Activated CD8-positive, alpha-beta memory T cell treated with anti-CD3 and anti-CD28 coated beads, Interleukin-2, amount 10 ng/mL, durations not matched to agents 7 days and 5 days (primary cell): ENCODE measurements at regions not wholly inside any gene's neighbourhood (a gene's known extent, or its start where the extent isn't known, plus 50 kb on each side); places are given as distances from the start of the nearest gene placed in this dataset.
"Not testable (repeated sequence)": the region's sequence is repeated elsewhere in the genome, so short reads cannot be mapped to it uniquely, and the experiment has no call there.

Experiments
- ATAC-seq: fragments of 150-1000 bp; cut with Tn5 transposase; one replicate; pipeline ENCODE4 v1.10.0; 2021; ENCODE audit warnings: moderate library complexity
- CTCF ChIA-PET: fragments of 350-600 bp; sonication (Branson Sonifier 250); formaldehyde crosslinking; loops from one replicate; lab custom pipeline; 2021; ENCODE audit warnings: antibody characterized with exemption; lab: Charles Lee
- DNase-seq: peaks from one replicate; pipeline ENCODE4 v3.0.0-alpha.2; 2020
- H3K27ac Mint-ChIP-seq: one replicate; pipeline ENCODE4 v1.8.0; 2021; ENCODE audit warnings: mild to moderate bottlenecking, mixed read lengths
- H3K27me3 Mint-ChIP-seq: one replicate; pipeline ENCODE4 v1.8.0; 2021; ENCODE audit warnings: mixed read lengths
- H3K36me3 Mint-ChIP-seq: one replicate; pipeline ENCODE4 v1.8.0; 2021; ENCODE audit warnings: mild to moderate bottlenecking, mixed read lengths
- H3K4me1 Mint-ChIP-seq: one replicate; pipeline ENCODE4 v1.8.0; 2021; ENCODE audit warnings: mixed read lengths
- H3K4me3 Mint-ChIP-seq: one replicate; pipeline ENCODE4 v1.8.0; 2021; ENCODE audit warnings: mild to moderate bottlenecking, moderate library complexity, mixed read lengths
- H3K9me3 Mint-ChIP-seq: one replicate; pipeline ENCODE4 v1.8.0; 2022; ENCODE audit warnings: low read depth, mixed read lengths

DNA sequence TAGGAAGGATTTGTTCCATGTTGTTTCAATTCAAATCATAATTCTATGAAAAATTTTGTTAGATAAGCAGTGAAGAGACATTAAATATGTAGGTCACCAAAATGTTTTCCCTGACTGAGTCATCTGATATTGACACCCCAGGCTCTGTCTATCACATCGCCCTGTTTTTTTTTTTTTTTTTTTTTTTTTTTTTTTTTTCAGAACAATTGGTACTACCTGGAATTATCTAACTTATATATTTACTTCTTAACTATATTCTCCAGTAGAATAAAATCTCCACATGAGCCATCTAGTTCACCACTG lies 97.8 kb upstream of the KRAS start:
- no peak overlapping the region for H3K4me3 Mint-ChIP-seq
- peaks cover 9% of the 10 kb centered on the region for H3K27me3 Mint-ChIP-seq
- DNase-seq (no peak), ATAC-seq (no peak)
- no peaks in the 10 kb centered on the region for H3K36me3 Mint-ChIP-seq
- CTCF ChIA-PET, result no interaction called here
- no peaks in the 10 kb centered on the region for H3K9me3 Mint-ChIP-seq
- H3K27ac Mint-ChIP-seq, result no peak overlapping the region
- peaks cover 8% of the 10 kb centered on the region for H3K4me1 Mint-ChIP-seq

DNA sequence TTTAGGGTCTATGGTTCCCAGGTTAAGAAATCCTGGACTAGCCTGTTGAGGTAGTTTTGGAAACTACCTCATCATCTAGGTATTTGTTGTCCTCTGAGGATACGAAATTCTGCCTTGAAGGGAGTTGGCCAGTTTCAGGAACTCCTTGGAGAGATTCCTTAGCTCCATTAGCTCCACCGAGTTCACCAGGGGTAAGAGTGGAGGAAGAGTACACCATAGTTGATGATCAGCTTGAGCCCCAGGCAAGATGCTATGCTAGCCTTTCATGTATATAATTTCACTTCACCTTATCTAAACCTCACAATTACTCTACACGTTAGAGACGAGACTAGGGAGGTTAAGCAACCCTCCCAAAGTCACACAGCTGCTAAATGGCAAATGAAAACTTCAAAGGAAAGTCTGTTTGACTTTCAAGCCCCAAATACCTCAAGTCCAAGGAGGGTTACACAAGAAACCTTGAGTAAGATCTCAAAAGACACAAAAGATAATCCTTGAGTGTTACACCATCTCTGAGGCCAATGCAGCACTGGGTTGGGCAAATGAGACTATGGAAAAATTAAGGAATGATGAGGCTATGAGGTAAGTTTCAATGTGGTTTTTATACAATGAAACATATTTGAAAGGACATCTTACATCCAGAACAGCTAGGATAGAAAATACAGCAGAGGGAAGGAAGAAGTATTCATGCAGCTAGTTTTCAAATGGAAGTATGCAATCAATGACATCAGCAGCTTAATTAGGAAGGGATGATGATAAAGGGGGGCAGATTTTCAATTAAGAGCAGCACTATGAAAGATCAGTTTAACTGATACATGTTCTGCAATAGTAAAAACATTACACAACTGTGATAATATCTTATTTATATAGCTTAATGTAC lies 97.2 kb upstream of the KRAS start:
- Mint-ChIP-seq H3K36me3 (no peaks in the 10 kb centered on the region), H3K9me3 (no peaks in the 10 kb centered on the region), H3K4me3 (no peak overlapping the region), H3K27ac (no peak overlapping the region), H3K27me3 (peaks cover 9% of the 10 kb centered on the region), H3K4me1 (peaks cover 8% of the 10 kb centered on the region)
- CTCF ChIA-PET, result no interaction called here
- DNase-seq (no peak), ATAC-seq (no peak)

DNA sequence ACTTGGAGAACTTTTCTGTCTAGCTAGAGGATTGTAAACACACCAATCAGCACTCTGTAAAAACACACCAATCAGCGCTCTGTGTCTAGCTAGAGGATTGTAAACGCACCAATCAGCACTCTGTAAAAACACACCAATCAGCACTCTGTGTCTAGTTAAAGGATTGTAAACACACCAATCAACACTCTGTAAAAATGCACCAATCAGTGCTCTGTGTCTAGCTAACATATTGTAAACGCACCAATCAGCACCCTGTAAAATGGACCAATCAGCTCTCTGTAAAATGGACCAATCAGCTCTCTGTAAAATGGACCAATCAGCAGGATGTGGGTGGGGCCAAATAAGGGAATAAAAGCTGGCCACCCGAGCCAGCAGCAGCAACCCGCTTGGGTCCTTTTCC lies 91.1 kb upstream of the KRAS start:
- H3K27me3 Mint-ChIP-seq, H3K4me1 Mint-ChIP-seq, H3K36me3 Mint-ChIP-seq, ATAC-seq, CTCF ChIA-PET, H3K4me3 Mint-ChIP-seq, H3K9me3 Mint-ChIP-seq, DNase-seq, H3K27ac Mint-ChIP-seq: not testable (repeated sequence)

DNA sequence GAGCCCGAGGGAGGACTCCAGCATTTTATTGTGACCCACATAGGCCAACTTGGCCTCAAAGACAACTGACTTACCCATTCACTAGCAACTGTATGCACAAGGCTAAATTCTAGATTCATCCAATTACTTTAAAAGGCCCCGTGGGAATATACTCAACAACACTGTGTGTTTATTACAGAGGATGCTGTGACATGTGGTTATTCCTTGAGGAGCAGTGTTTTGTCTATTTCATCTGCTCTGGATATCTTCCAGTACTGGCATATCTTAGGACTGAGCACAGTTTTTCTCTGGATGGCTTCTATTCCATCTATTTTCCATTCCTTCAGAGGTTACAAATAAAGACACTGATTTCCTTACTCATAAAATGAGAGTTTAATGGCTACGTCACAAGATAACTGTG lies 87.2 kb upstream of the KRAS start:
- H3K27me3 Mint-ChIP-seq, result no peaks in the 10 kb centered on the region
- H3K27ac Mint-ChIP-seq, result no peak overlapping the region
- peaks cover 7% of the 10 kb centered on the region for H3K36me3 Mint-ChIP-seq
- ATAC-seq (no peak), DNase-seq (no peak)
- CTCF ChIA-PET, result no interaction called here
- peaks cover 9% of the 10 kb centered on the region for H3K4me1 Mint-ChIP-seq
- H3K9me3 Mint-ChIP-seq, result peaks cover 5% of the 10 kb centered on the region
- H3K4me3 Mint-ChIP-seq, result no peak overlapping the region

DNA sequence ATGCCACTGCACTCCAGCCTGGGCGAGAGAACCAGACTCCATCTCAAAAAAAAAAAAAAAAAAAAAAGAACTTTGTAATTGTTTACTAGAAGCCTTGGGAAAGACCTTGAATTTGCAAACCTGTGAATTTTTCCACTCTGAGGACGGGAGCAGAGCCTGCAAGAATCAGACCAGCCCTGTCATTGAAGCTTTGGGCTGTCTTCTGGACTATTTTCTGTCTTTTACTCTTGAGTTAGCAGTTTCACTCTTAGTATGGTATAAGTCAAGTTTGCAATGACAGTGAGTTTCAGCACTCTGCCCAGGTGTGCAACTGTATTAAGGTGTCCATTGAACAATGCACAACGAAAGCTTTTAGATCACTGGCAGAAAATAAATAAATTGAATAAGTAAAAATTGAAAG lies 81.4 kb upstream of the KRAS start:
- Mint-ChIP-seq H3K36me3 (no peaks in the 10 kb centered on the region), H3K27me3 (no peaks in the 10 kb centered on the region), H3K9me3 (no peaks in the 10 kb centered on the region), H3K27ac (no peak overlapping the region), H3K4me1 (peaks cover 20% of the 10 kb centered on the region), H3K4me3 (no peak overlapping the region)
- peak; percentile 35 for ATAC-seq
- CTCF ChIA-PET, result interaction anchor here (1.2 kb wide), 1 partner anchor 56 kb away, joined by 3 read pairs; no protein-coding TSS in a partner anchor
- no peak for DNase-seq

DNA sequence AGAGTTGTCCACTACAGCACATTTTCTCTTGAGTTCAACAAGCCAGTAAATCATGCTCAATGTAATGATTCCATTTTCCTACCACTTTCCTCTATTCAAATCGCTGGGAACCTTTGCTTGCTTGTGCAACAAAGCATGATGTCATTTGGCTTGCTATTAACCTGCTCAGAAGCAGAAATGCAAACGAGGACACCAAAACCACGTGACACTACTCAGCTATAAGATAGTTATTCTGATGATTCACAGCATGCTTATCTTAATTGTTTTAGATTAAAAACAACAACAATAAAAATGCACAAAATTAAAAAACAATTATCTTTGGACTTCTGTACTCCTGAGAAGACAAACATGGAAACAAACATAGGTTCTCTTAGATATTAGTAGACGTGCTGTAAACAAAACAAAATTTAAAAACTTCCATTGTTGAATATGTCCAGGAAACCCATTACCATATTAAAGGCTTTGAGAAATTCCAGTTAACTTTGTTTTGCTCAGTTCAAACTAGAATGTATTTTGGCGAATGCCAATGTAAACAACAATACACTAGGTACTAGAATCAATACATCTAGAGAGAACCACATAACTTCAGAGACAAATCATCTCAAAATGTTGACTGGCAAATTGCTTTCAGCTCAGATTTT lies 77.5 kb upstream of the KRAS start:
- H3K4me1 Mint-ChIP-seq, result peaks cover 22% of the 10 kb centered on the region
- CTCF ChIA-PET, result no interaction called here
- no peaks in the 10 kb centered on the region for H3K27me3 Mint-ChIP-seq
- no peaks in the 10 kb centered on the region for H3K9me3 Mint-ChIP-seq
- H3K27ac Mint-ChIP-seq, result no peak overlapping the region
- no peak for ATAC-seq
- H3K36me3 Mint-ChIP-seq, result no peaks in the 10 kb centered on the region
- DNase-seq, result no peak
- H3K4me3 Mint-ChIP-seq, result no peak overlapping the region

DNA sequence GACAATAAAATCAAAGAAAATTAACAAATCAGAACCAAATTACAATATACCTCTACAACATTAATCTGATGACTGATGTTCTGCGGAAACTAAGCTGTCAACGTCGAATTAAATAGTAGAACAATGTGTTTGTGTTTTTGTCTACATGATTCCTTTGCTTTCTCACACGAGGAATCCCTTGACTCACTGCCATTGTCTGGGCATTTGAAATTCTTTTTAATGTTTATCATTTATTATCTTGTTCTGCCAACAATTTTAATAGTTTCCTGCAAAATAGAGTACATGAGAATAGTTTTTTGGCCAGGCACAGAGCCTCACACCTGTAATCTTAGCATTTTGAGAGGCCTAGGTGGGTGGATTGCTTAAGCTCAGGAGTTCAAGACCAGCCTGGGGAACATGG lies 76.6 kb upstream of the KRAS start:
- Mint-ChIP-seq H3K4me1 (peaks cover 26% of the 10 kb centered on the region), H3K36me3 (no peaks in the 10 kb centered on the region), H3K27me3 (no peaks in the 10 kb centered on the region), H3K9me3 (no peaks in the 10 kb centered on the region), H3K27ac (no peak overlapping the region), H3K4me3 (no peak overlapping the region)
- no peak for ATAC-seq
- no peak for DNase-seq
- CTCF ChIA-PET, result no interaction called here

DNA sequence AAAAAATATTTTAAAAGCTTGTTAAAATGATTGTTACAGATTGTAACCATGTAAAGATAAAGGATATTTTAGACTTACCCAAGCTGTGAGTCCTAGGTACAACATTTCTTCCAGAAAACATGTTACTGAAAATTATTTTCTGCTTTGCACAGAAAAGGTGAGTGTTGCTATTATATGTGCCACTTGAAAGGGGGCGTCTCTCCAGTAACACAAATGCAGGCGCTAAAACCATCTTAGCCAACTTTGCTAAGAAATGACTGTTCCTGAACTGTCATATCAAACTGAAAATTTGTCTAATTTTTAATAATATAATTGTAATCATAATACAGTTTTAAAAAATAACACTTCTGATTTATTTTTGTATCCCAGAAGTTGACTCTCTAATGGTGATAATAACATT lies 75.6 kb upstream of the KRAS start:
- H3K36me3 Mint-ChIP-seq, result peaks cover under 1% of the 10 kb centered on the region
- H3K9me3 Mint-ChIP-seq, result no peaks in the 10 kb centered on the region
- CTCF ChIA-PET, result interaction anchor here (0.9 kb wide), 2 partner anchors 9 to 85 kb away, joined by 3 read pairs; no protein-coding TSS in a partner anchor
- H3K27ac Mint-ChIP-seq, result no peak overlapping the region
- DNase-seq (no peak), ATAC-seq (no peak)
- H3K4me3 Mint-ChIP-seq, result no peak overlapping the region
- H3K27me3 Mint-ChIP-seq, result no peaks in the 10 kb centered on the region
- H3K4me1 Mint-ChIP-seq, result peaks cover 33% of the 10 kb centered on the region

DNA sequence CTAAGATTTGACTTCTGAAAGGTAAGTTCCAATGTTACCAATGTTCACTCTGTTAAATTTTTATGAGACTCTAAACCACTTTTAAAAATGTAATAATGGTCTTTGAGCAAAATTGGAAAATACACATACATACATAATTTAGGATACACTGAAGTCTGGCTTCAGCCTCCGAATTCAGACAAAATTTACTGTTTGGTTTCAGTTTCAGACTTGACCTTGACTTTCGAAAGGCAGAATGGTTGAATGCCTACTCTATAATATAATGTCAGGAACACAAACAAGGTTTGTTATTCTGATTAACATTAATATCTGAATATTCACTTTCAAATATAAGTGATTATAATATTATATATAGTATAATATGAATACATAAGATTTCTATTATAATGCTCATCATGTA lies 74.1 kb upstream of the KRAS start:
- H3K4me1 Mint-ChIP-seq, result peaks cover 48% of the 10 kb centered on the region
- H3K9me3 Mint-ChIP-seq, result no peaks in the 10 kb centered on the region
- H3K4me3 Mint-ChIP-seq, result peak overlapping the region; percentile 33
- H3K27ac Mint-ChIP-seq, result no peak overlapping the region
- no peak for DNase-seq
- peak; percentile 40 for ATAC-seq
- no peaks in the 10 kb centered on the region for H3K27me3 Mint-ChIP-seq
- CTCF ChIA-PET, result interaction anchor here (1.1 to 2.7 kb wide), 2 partner anchors 40 to 63 kb away, joined by 3 to 14 read pairs; no protein-coding TSS in a partner anchor
- H3K36me3 Mint-ChIP-seq, result peaks cover 2% of the 10 kb centered on the region

DNA sequence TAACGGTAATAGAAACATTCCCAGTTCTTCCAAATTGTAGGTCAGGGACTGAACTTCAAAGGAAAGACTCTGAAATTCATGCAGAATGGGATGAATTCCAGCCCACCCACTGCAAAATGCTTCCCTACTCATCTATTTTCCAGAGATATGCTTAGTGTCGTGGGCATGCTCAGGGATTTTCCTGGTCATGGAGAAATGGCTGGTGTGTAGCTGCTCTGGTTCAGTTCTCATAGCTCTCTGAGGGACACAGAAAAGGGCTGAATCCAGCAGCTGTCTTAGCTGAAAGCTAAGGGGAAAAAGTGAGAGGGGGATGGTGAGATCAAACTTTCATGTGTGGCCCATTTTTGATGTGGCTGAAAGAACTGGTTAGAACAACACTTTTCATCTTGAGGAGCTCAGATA lies 72.9 kb upstream of the KRAS start:
- ATAC-seq, result no peak

DNA sequence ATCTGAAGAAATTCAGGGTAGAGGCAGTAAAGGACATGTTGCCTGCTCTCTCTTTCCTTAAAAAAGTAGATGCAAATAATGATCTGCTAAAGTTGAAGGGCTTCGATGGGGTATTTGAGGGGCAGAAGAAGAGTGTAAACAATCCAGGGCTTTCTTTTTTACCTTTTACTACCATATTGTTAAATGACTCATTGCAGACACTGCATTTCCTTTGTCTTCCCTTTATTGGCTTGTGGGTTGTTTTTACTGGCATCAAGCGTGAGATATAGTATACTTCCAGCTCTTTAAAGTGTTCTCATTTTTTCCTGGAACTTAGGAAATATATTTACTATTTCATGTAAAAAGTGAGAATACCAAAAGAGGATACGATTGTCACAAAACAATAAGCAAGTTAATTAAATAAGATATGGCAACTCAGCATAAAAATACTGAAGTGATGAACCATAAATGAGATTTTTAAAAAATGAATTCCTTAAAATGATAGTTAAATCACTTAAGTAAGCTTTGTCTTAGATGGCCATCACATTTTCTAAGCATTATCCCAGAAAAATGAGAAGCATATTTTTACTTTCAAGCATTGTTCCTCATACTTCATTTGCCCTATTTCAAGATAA lies 72.3 kb upstream of the KRAS start:
- Mint-ChIP-seq H3K4me3 (peak overlapping the region; percentile 66), H3K27ac (peak overlapping the region; percentile 84), H3K4me1 (peaks cover 50% of the 10 kb centered on the region), H3K27me3 (no peaks in the 10 kb centered on the region), H3K36me3 (peaks cover 2% of the 10 kb centered on the region), H3K9me3 (no peaks in the 10 kb centered on the region)
- CTCF ChIA-PET, result interaction anchor here (0.5 to 2.7 kb wide), 4 partner anchors 12 to 102 kb away, joined by 3 to 14 read pairs (median 3); no protein-coding TSS in a partner anchor
- peak; percentile 68 for ATAC-seq
- DNase-seq, result no peak

More for the DNA sequence above, 72.9 kb upstream of the KRAS start:
- CTCF ChIA-PET, result interaction anchor here (0.5 to 2.7 kb wide), 4 partner anchors 11 to 103 kb away, joined by 3 to 14 read pairs (median 3); no protein-coding TSS in a partner anchor
- peaks cover 53% of the 10 kb centered on the region for H3K4me1 Mint-ChIP-seq
- no peaks in the 10 kb centered on the region for H3K27me3 Mint-ChIP-seq
- peak overlapping the region; percentile 5 for H3K4me3 Mint-ChIP-seq
- DNase-seq, result no peak
- peaks cover 2% of the 10 kb centered on the region for H3K36me3 Mint-ChIP-seq
- H3K27ac Mint-ChIP-seq, result peak overlapping the region; percentile 44
- no peaks in the 10 kb centered on the region for H3K9me3 Mint-ChIP-seq

DNA sequence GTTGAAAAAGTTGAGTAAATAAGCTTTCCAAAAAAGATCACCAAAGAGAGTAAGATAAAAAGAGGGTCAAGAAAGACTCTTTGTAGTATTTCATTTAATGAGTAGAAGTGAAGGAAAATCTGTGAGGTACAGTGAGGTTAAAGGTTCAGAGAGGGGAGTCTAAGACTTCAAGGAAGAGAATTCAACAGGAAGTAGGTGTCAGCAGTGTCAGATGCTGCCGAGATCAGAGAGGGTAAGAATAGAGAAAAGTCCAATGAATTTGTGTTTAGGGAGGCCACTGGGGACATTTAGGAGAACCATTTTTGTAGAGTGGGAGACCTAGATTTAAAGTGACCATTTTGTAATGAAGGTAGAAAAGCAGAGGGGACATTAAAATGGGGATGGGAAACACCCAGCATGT lies 71.6 kb upstream of the KRAS start:
- Mint-ChIP-seq H3K9me3 (no peaks in the 10 kb centered on the region), H3K4me3 (peak overlapping the region; percentile 66), H3K36me3 (peaks cover 2% of the 10 kb centered on the region), H3K4me1 (peaks cover 48% of the 10 kb centered on the region), H3K27ac (peak overlapping the region; percentile 84), H3K27me3 (no peaks in the 10 kb centered on the region)
- CTCF ChIA-PET, result interaction anchor here (2.7 kb wide), 1 partner anchor 65 kb away, joined by 14 read pairs; no protein-coding TSS in a partner anchor
- DNase-seq (no peak), ATAC-seq (peak; percentile 62)

DNA sequence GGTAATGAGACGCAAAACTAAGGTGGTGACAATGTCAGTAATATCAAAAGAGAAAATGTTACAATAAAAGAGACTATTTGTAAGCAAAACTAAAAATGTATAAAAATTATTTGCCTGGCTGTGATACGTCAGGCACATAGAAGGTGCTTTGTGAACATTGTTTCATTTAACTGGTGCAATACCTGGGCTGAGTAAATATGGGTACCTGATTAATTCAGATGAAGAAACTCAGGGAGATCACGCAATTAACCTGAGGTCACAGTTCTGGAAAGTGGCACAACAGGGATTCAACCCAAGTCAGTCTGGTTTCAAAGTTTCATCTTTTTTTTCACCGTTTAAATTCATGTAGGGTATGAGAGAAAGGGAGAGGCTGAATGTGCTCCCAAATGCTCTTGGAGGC lies 71.0 kb upstream of the KRAS start:
- Mint-ChIP-seq H3K4me3 (no peak overlapping the region), H3K27ac (peak overlapping the region; percentile 25), H3K9me3 (no peaks in the 10 kb centered on the region), H3K36me3 (peaks cover 2% of the 10 kb centered on the region), H3K4me1 (peaks cover 48% of the 10 kb centered on the region), H3K27me3 (no peaks in the 10 kb centered on the region)
- CTCF ChIA-PET, result no interaction called here
- ATAC-seq (no peak), DNase-seq (no peak)
